RWPE2 (cell line): ENCODE measurements at regions not wholly inside any gene's neighbourhood (a gene's known extent, or its start where the extent isn't known, plus 50 kb on each side); places are given as distances from the start of the nearest gene placed in this dataset.

Source experiments
- ATAC-seq: fragments of 200-7000 bp; cut with Tn5 transposase; 3 replicates; pipeline ENCODE4 v1.9.1; 2021; ENCODE audit warnings: low read depth
- DNase-seq: peaks from one replicate; pipeline ENCODE4 v3.0.0-alpha.2; 2020; ENCODE audit warnings: low spot score
- H3K27ac ChIP-seq: fragments of 450-650 bp; 2 replicates; pipeline ENCODE4 v1.5.1; 2017; ENCODE audit warnings: mild to moderate bottlenecking; ENCODE audit not compliant: poor library complexity, severe bottlenecking
- H3K27me3 ChIP-seq: fragments of 250-450 bp; sonication (Bioruptor Pico); 2 replicates; pipeline ENCODE4 v1.5.1; 2021; ENCODE audit warnings: mild to moderate bottlenecking, moderate library complexity; ENCODE audit not compliant: insufficient read depth, poor library complexity, severe bottlenecking
- H3K36me3 ChIP-seq: fragments of 250-450 bp; sonication (Bioruptor Pico); 2 replicates; pipeline ENCODE4 v1.5.1; 2020; ENCODE audit warnings: low read depth, mild to moderate bottlenecking, moderate library complexity
- H3K4me1 ChIP-seq: fragments of 250-450 bp; sonication (Bioruptor Pico); 2 replicates; pipeline ENCODE4 v1.5.1; 2021; ENCODE audit warnings: mild to moderate bottlenecking, moderate library complexity; ENCODE audit not compliant: insufficient read depth, poor library complexity, severe bottlenecking
- H3K4me3 ChIP-seq: fragments of 250-450 bp; sonication (Bioruptor Pico); 2 replicates; pipeline ENCODE4 v1.5.1; 2021; ENCODE audit warnings: mild to moderate bottlenecking, moderate library complexity; ENCODE audit not compliant: severe bottlenecking
- H3K9me3 ChIP-seq: fragments of 250-450 bp; sonication (Bioruptor Pico); 2 replicates; pipeline ENCODE4 v1.5.1; 2021; ENCODE audit warnings: mild to moderate bottlenecking, moderate library complexity; ENCODE audit not compliant: severe bottlenecking
- TF ChIP-seq, protein P1 (sequence below): fragments of 450-650 bp; IDR thresholded peaks from one replicate; pipeline ENCODE4 v1.5.1; 2017; ENCODE audit warnings: mild to moderate bottlenecking, moderate library complexity; ENCODE audit not compliant: poor library complexity, severe bottlenecking

GRCh38 chr1:178020968-178021640, 51.2 kb upstream of the SEC16B start:
- H3K27ac ChIP-seq: no peak overlapping the region
- DNase-seq: no peak
- TF ChIP-seq, protein P1, sequence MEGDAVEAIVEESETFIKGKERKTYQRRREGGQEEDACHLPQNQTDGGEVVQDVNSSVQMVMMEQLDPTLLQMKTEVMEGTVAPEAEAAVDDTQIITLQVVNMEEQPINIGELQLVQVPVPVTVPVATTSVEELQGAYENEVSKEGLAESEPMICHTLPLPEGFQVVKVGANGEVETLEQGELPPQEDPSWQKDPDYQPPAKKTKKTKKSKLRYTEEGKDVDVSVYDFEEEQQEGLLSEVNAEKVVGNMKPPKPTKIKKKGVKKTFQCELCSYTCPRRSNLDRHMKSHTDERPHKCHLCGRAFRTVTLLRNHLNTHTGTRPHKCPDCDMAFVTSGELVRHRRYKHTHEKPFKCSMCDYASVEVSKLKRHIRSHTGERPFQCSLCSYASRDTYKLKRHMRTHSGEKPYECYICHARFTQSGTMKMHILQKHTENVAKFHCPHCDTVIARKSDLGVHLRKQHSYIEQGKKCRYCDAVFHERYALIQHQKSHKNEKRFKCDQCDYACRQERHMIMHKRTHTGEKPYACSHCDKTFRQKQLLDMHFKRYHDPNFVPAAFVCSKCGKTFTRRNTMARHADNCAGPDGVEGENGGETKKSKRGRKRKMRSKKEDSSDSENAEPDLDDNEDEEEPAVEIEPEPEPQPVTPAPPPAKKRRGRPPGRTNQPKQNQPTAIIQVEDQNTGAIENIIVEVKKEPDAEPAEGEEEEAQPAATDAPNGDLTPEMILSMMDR: no peak
- no peaks in the 10 kb centered on the region for H3K36me3 ChIP-seq
- no peak for ATAC-seq
- no peaks in the 10 kb centered on the region for H3K27me3 ChIP-seq
- no peak overlapping the region for H3K4me3 ChIP-seq
- no peaks in the 10 kb centered on the region for H3K9me3 ChIP-seq
- H3K4me1 ChIP-seq: no peaks in the 10 kb centered on the region

- no peak for DNase-seq
- H3K27me3 ChIP-seq: no peaks in the 10 kb centered on the region
- H3K27ac ChIP-seq: no peak overlapping the region
- TF ChIP-seq, protein P1: no peak
- H3K4me3 ChIP-seq: no peak overlapping the region
- H3K36me3 ChIP-seq: no peaks in the 10 kb centered on the region
- no peaks in the 10 kb centered on the region for H3K9me3 ChIP-seq
- H3K4me1 ChIP-seq: no peaks in the 10 kb centered on the region
- ATAC-seq: no peak
These were observed 52.1 kb upstream of the SEC16B start for GRCh38 chr1:178021950-178022349.

- H3K36me3 ChIP-seq: no peaks in the 10 kb centered on the region
- no peaks in the 10 kb centered on the region for H3K9me3 ChIP-seq
- H3K4me3 ChIP-seq: no peak overlapping the region
- DNase-seq (no peak), ATAC-seq (no peak)
- no peaks in the 10 kb centered on the region for H3K4me1 ChIP-seq
- TF ChIP-seq, protein P1: no peak
- no peak overlapping the region for H3K27ac ChIP-seq
- H3K27me3 ChIP-seq: no peaks in the 10 kb centered on the region
These were observed 53.3 kb upstream of the SEC16B start for GRCh38 chr1:178023181-178023618.

DNA sequence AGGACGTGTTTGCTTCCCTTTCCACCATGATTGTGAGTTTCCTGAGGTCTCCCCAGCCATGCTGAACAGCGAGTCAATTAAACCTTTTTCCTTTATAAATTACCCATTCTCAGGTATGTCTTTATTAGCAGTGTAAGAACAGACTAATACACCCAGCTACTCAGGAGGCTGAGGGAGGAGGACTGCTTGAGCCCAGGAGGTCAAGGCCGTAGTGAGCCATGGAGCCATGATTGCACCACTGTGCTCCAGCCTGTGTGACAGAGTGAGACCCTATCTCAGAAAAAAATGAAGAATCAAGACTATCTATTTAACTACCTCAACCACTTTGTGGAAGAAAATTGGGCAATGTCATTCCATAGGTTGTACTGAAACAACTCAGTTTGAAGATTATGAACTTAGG, 54.6 kb upstream of the SEC16B start:
- DNase-seq (no peak), ATAC-seq (no peak)
- Histone ChIP-seq H3K4me1 (no peaks in the 10 kb centered on the region), H3K9me3 (no peaks in the 10 kb centered on the region), H3K27ac (no peak overlapping the region), H3K36me3 (no peaks in the 10 kb centered on the region), H3K27me3 (no peaks in the 10 kb centered on the region), H3K4me3 (no peak overlapping the region)
- TF ChIP-seq, protein P1: no peak

DNA sequence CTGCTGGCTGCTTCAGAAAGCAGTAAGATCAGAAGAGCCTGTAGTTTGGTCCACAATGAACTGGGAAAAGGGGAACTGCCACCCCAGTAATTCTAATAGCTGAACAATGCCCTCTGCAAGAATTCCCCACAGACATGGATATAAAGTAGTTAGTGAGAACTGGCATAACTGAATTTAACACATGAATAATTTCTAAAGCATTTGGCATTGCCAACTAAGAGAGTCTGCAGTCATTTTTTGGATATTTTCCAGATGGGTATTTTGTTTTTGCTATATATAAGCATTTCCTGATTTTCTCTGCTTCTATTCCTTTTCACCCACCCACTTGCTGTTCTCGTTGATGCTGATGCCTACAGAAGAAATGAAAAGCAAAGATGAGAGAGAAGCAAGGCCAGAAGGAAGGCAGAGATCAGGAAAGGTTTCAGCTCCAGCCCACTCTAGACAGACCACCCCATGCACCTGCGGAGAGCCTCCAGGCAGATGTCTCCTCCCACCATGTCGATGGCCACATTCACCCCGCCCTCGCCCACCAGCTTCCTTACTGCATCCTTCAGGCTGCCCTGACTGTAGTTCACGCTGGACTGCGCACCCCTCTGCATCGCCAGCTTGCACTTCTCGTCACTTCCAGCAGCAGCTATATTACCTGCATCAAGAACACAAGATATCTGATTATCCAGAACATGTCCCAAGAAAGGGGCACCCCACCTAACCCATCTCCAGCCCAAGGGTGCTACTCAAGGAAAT, 55.9 kb upstream of the SEC16B start:
- no peaks in the 10 kb centered on the region for H3K27me3 ChIP-seq
- H3K27ac ChIP-seq: no peak overlapping the region
- no peak for ATAC-seq
- no peak overlapping the region for H3K4me3 ChIP-seq
- H3K9me3 ChIP-seq: no peaks in the 10 kb centered on the region
- no peaks in the 10 kb centered on the region for H3K4me1 ChIP-seq
- TF ChIP-seq, protein P1: no peak
- no peak for DNase-seq
- no peaks in the 10 kb centered on the region for H3K36me3 ChIP-seq
